H1 (cell line): ENCODE measurements at regions not wholly inside any gene's neighbourhood (a gene's known extent, or its start where the extent isn't known, plus 50 kb on each side); places are given as distances from the start of the nearest gene placed in this dataset.

Source experiments
- CTCF ChIA-PET: fragments of 300-600 bp; sonication (Branson Sonifier 250); formaldehyde crosslinking; loops from one replicate; lab custom pipeline; 2021; ENCODE audit not compliant: partially characterized antibody; lab: Charles Lee
- POLR2A ChIA-PET: fragments of 300-600 bp; sonication (Branson Sonifier 250); formaldehyde crosslinking; loops from one replicate; lab custom pipeline; 2021; ENCODE audit warnings: inconsistent platforms; ENCODE audit not compliant: partially characterized antibody; lab: Charles Lee
- DNase-seq, 2 experiments: peaks; one replicate each; pipeline versions ENCODE4 v3.0.0 to v3.0.0-alpha.2; 2010 to 2022; ENCODE audit warnings: low spot score in 2 of 2, low read depth in 1 of 2, mixed read lengths in 1 of 2
- FAIRE-seq: peaks from 2 replicates; lab custom pipeline; 2011; peaks lifted over from hg19 to GRCh38; lab: Jason Lieb, UNC
- H2AFZ ChIP-seq: 2 replicates; pipeline ENCODE4 v1.8.1; 2012; ENCODE audit warnings: low read length, inconsistent platforms
- H2AK5ac ChIP-seq: 2 replicates; pipeline ENCODE4 v1.6.1; 2013; ENCODE audit warnings: low read depth, low read length
- H2BK120ac ChIP-seq: replicated peaks from 2 replicates; pipeline ENCODE3; 2013; ENCODE audit warnings: low read depth, low read length, inconsistent platforms
- H2BK12ac ChIP-seq: 2 replicates; pipeline ENCODE4 v1.6.1; 2013; ENCODE audit warnings: low read depth, low read length
- H2BK15ac ChIP-seq: 2 replicates; pipeline ENCODE4 v1.6.1; 2013; ENCODE audit warnings: low read length
- H2BK20ac ChIP-seq: 2 replicates; pipeline ENCODE4 v1.6.1; 2013; ENCODE audit warnings: low read length
- H2BK5ac ChIP-seq: 2 replicates; pipeline ENCODE4 v1.6.1; 2013; ENCODE audit warnings: low read depth, low read length
- H3K14ac ChIP-seq: 2 replicates; pipeline ENCODE4 v1.6.1; 2013; ENCODE audit warnings: inconsistent platforms; ENCODE audit not compliant: insufficient read length
- H3K18ac ChIP-seq: 2 replicates; pipeline ENCODE4 v1.6.1; 2013; ENCODE audit warnings: low read length; ENCODE audit errors: extremely low read depth
- H3K23ac ChIP-seq: 2 replicates; pipeline ENCODE4 v1.6.1; 2013; ENCODE audit warnings: inconsistent platforms; ENCODE audit not compliant: insufficient read length
- H3K23me2 ChIP-seq: 2 replicates; pipeline ENCODE4 v1.6.1; 2013; ENCODE audit warnings: low read depth, low read length
- H3K27ac ChIP-seq: 2 replicates; pipeline ENCODE4 v1.6.1; 2011; ENCODE audit warnings: low read depth, low read length, inconsistent platforms
- H3K27me3 ChIP-seq, 4 experiments: replicated peaks in 1 of 4; 1 replicate in 1 of 4; 2 replicates in 3 of 4; pipeline versions ENCODE4 v1.6.1 to v1.8.1; 2011 to 2013; ENCODE audit warnings: low read length in 3 of 4, mild to moderate bottlenecking in 3 of 4, inconsistent platforms in 2 of 4, mixed read lengths in 2 of 4, moderate library complexity in 1 of 4; ENCODE audit not compliant: control insufficient read depth in 3 of 4, insufficient read depth in 3 of 4; ENCODE audit errors: extremely low read depth in 1 of 4
- H3K36me3 ChIP-seq, 4 experiments: 2 replicates each; pipeline versions ENCODE4 v1.6.1 to v1.8.1; 2011 to 2013; ENCODE audit warnings: mild to moderate bottlenecking in 4 of 4, low read length in 3 of 4, moderate library complexity in 2 of 4, control low read depth in 1 of 4, inconsistent platforms in 1 of 4; ENCODE audit not compliant: insufficient read depth in 4 of 4, control insufficient read depth in 2 of 4
- H3K4ac ChIP-seq: replicated peaks from 2 replicates; pipeline ENCODE3; 2013; ENCODE audit warnings: low read length, low read depth, mixed read lengths, inconsistent platforms; ENCODE audit not compliant: insufficient read length
- H3K4me1 ChIP-seq, 4 experiments: replicated peaks in 1 of 4; 1 replicate in 1 of 4; 2 replicates in 3 of 4; pipeline versions ENCODE4 v1.6.1 to v1.8.1; 2011 to 2013; ENCODE audit warnings: low read length in 3 of 4, inconsistent platforms in 2 of 4, mixed read lengths in 1 of 4; ENCODE audit not compliant: insufficient read depth in 4 of 4, control insufficient read depth in 3 of 4
- H3K4me2 ChIP-seq, 2 experiments: 2 replicates each; pipeline versions ENCODE4 v1.6.1 to v1.8.1; 2011 to 2013; ENCODE audit warnings: low read depth in 2 of 2, low read length in 2 of 2, control low read depth in 1 of 2, inconsistent platforms in 1 of 2, mild to moderate bottlenecking in 1 of 2; ENCODE audit not compliant: insufficient read depth in 1 of 2
- H3K4me3 ChIP-seq, 4 experiments: fragments of 200-600, 300-600 bp in 1 of 4; sonication (generic), shearing (Covaris generic), sonication (Bioruptor Twin) in 1 of 4; 2 replicates each; pipeline versions ENCODE4 v1.5.1 to v1.8.1; 2011 to 2016; ENCODE audit warnings: low read length in 4 of 4, low read depth in 3 of 4, control low read depth in 2 of 4, inconsistent platforms in 2 of 4, mild to moderate bottlenecking in 2 of 4, mixed read lengths in 1 of 4, moderate library complexity in 1 of 4; ENCODE audit not compliant: insufficient read depth in 2 of 4; ENCODE audit errors: extremely low read depth in 1 of 4
- H3K56ac ChIP-seq: replicated peaks from 2 replicates; pipeline ENCODE3; 2013; ENCODE audit warnings: low read depth, mild to moderate bottlenecking, mixed read lengths, low read length, inconsistent platforms; ENCODE audit not compliant: insufficient read length
- H3K79me1 ChIP-seq: 2 replicates; pipeline ENCODE4 v1.6.1; 2013; ENCODE audit warnings: low read depth, low read length, control low read depth
- H3K79me2 ChIP-seq, 2 experiments: 2 replicates each; pipeline versions ENCODE4 v1.6.1 to v1.8.1; 2012 to 2013; ENCODE audit warnings: low read length in 2 of 2, mild to moderate bottlenecking in 2 of 2, inconsistent platforms in 1 of 2; ENCODE audit not compliant: insufficient read depth in 2 of 2, control insufficient read depth in 1 of 2
- H3K9ac ChIP-seq, 4 experiments: replicated peaks in 1 of 4; 1 replicate in 1 of 4; 2 replicates in 3 of 4; pipeline versions ENCODE4 v1.6.1 to v1.8.1; 2011 to 2013; ENCODE audit warnings: low read depth in 3 of 4, low read length in 3 of 4, control low read depth in 2 of 4, mild to moderate bottlenecking in 2 of 4, moderate library complexity in 2 of 4, inconsistent platforms in 1 of 4; ENCODE audit errors: extremely low read depth in 1 of 4
- H3K9me3 ChIP-seq, 2 experiments: 2 replicates each; pipeline versions ENCODE4 v1.6.1 to v1.8.1; 2012 to 2013; ENCODE audit warnings: mild to moderate bottlenecking in 2 of 2, moderate library complexity in 2 of 2, control low read depth in 1 of 2, inconsistent platforms in 1 of 2, low read depth in 1 of 2, low read length in 1 of 2, mixed read lengths in 1 of 2; ENCODE audit not compliant: insufficient read depth in 2 of 2
- H4K20me1 ChIP-seq, 2 experiments: replicated peaks in 1 of 2; 2 replicates each; pipeline versions ENCODE3 to v1.8.1; 2011 to 2013; ENCODE audit warnings: inconsistent platforms in 2 of 2, low read length in 2 of 2, mild to moderate bottlenecking in 1 of 2; ENCODE audit not compliant: insufficient read depth in 2 of 2, control insufficient read depth in 1 of 2
- H4K5ac ChIP-seq: 2 replicates; pipeline ENCODE4 v1.6.1; 2013; ENCODE audit warnings: low read length, low read depth, mixed read lengths, inconsistent platforms; ENCODE audit not compliant: insufficient read length
- H4K8ac ChIP-seq: 2 replicates; pipeline ENCODE4 v1.8.0; 2013; ENCODE audit warnings: mild to moderate bottlenecking, moderate library complexity, low read length, inconsistent platforms; ENCODE audit not compliant: insufficient read depth; ENCODE audit errors: extremely low read depth
- H4K91ac ChIP-seq: replicated peaks from 2 replicates; pipeline ENCODE3; 2013; ENCODE audit warnings: low read length, mixed read lengths, inconsistent platforms; ENCODE audit not compliant: insufficient read length
- GABPA ChIP-seq: IDR thresholded peaks from 2 replicates; pipeline ENCODE4 v1.6.1; 2011; ENCODE audit warnings: mild to moderate bottlenecking, low read length, moderate library complexity, borderline replicate concordance; ENCODE audit not compliant: insufficient read depth
- GTF2F1 ChIP-seq: IDR thresholded peaks from 2 replicates; pipeline ENCODE4 v1.6.1; 2012; ENCODE audit warnings: low read depth, low read length, improper control_type of control experiment, borderline replicate concordance
- NANOG ChIP-seq: IDR thresholded peaks from 2 replicates; pipeline ENCODE4 v1.6.1; 2011; ENCODE audit warnings: low read length, low read depth, mild to moderate bottlenecking, inconsistent platforms; ENCODE audit not compliant: insufficient read depth, poor library complexity, severe bottlenecking
- RAD21 ChIP-seq, 2 experiments: IDR thresholded peaks in 1 of 2; conservative IDR thresholded peaks in 1 of 2; 2 replicates each; pipeline ENCODE4 v1.6.1; 2011; ENCODE audit warnings: low read depth in 2 of 2, low read length in 2 of 2, improper control_type of control experiment in 1 of 2, inconsistent platforms in 1 of 2, mild to moderate bottlenecking in 1 of 2, moderate library complexity in 1 of 2
- WGBS, 2 experiments: shearing (Covaris generic) in 1 of 2; methylation state at CpG; one replicate each; pipeline versions ENCODE4 v1.1.6 to v1.1.7; 2013 to 2015; ENCODE audit warnings: low lambda C conversion rate in 2 of 2, mixed read lengths in 2 of 2, inconsistent platforms in 1 of 2, low coverage in 1 of 2, missing lambda C conversion rate in 1 of 2; ENCODE audit not compliant: insufficient replicate concordance in 2 of 2, insufficient coverage in 1 of 2, insufficient read length in 1 of 2; ENCODE audit errors: extremely low coverage in 1 of 2, missing lambda C conversion rate in 1 of 2; 5-methylcytosine and 5-hydroxymethylcytosine counted together

GRCh38 chr4:131098976-131099375, 2003.0 kb downstream of the C4orf33 start:
- H3K27ac ChIP-seq = no peak overlapping the region
- CTCF ChIA-PET = interaction anchor here (0.6 to 1.2 kb wide), 2 partner anchors 19 to 98 kb away, joined by 3 read pairs; no protein-coding TSS in a partner anchor
- POLR2A ChIA-PET = no interaction called here
- H2BK120ac ChIP-seq = no peak overlapping the region
- H4K5ac ChIP-seq = no peak overlapping the region
- no peak overlapping the region for H4K91ac ChIP-seq
- H3K18ac ChIP-seq = no peak overlapping the region
- no peak for TF ChIP-seq GTF2F1
- no peak for TF ChIP-seq NANOG
- no peak for TF ChIP-seq RAD21 (IDR thresholded peaks at IDR 0.05 in 1 of 2, conservative IDR thresholded peaks at IDR 0.05 in 1 of 2; ENCODE audit: low read depth in 2 of 2, low read length in 2 of 2)
- TF ChIP-seq GABPA = no peak
- H2BK15ac ChIP-seq = no peak overlapping the region
- no peak for FAIRE-seq
- no peak overlapping the region for H3K9ac ChIP-seq
- no peaks in the 10 kb centered on the region for H3K79me2 ChIP-seq
- no peak overlapping the region for H3K23ac ChIP-seq
- H4K20me1 ChIP-seq = no peaks in the 10 kb centered on the region
- no peak overlapping the region for H3K4ac ChIP-seq
- peaks cover 5 to 7% of the 10 kb centered on the region in 2 experiments; a peak in 2 of 4 replicates for H3K9me3 ChIP-seq
- H3K4me2 ChIP-seq = no peak overlapping the region
- no peaks in the 10 kb centered on the region for H3K79me1 ChIP-seq
- WGBS, 2 experiments = 100% methylated on average over 5 of the region's 5 CpGs; no CpG with 5 or more reads in 1 of the 2 experiments
- no peak for DNase-seq
- no peak overlapping the region; the same call in 1 of the 2 replicates for H2AFZ ChIP-seq
- H3K4me3 ChIP-seq = no peak overlapping the region
- no peak overlapping the region for H2BK5ac ChIP-seq
- no peak overlapping the region for H2BK20ac ChIP-seq
- H3K23me2 ChIP-seq = no peaks in the 10 kb centered on the region
- no peaks in the 10 kb centered on the region for H3K4me1 ChIP-seq
- no peaks in the 10 kb centered on the region for H3K27me3 ChIP-seq
- no peak overlapping the region for H3K14ac ChIP-seq
- H3K36me3 ChIP-seq = no peaks in the 10 kb centered on the region
- no peak overlapping the region for H2AK5ac ChIP-seq
- no peak overlapping the region for H2BK12ac ChIP-seq
- no peak overlapping the region for H3K56ac ChIP-seq
- peak overlapping the region; percentile 28; the same call in 1 of the 2 replicates for H4K8ac ChIP-seq
